Mesenchymal stem cell (in vitro differentiated cells and primary cell): ENCODE measurements at regions not wholly inside any gene's neighbourhood (a gene's known extent, or its start where the extent isn't known, plus 50 kb on each side); places are given as distances from the start of the nearest gene placed in this dataset.

Experiments
- DNase-seq: peaks from one replicate; pipeline ENCODE4 v3.0.0-alpha.2; 2013
- H2AFZ ChIP-seq: one replicate; pipeline ENCODE4 v1.6.1; 2013; ENCODE audit warnings: low read depth, mild to moderate bottlenecking, control low read depth, inconsistent platforms, low read length, moderate library complexity
- H2AK5ac ChIP-seq: 2 replicates; pipeline ENCODE4 v1.6.1; 2013; ENCODE audit warnings: low read length, moderate library complexity, mild to moderate bottlenecking, inconsistent platforms; ENCODE audit not compliant: severe bottlenecking
- H2BK120ac ChIP-seq: one replicate; pipeline ENCODE4 v1.6.1; 2013; ENCODE audit warnings: low read depth, mild to moderate bottlenecking, inconsistent platforms, low read length, moderate library complexity
- H2BK12ac ChIP-seq, 2 experiments: one replicate each; pipeline ENCODE4 v1.6.1; 2013; ENCODE audit warnings: inconsistent platforms in 2 of 2, low read length in 2 of 2, mild to moderate bottlenecking in 2 of 2, moderate library complexity in 2 of 2, control low read depth in 1 of 2
- H2BK15ac ChIP-seq: one replicate; pipeline ENCODE4 v1.6.1; 2013; ENCODE audit warnings: mild to moderate bottlenecking, low read depth, inconsistent platforms; ENCODE audit not compliant: poor library complexity, severe bottlenecking
- H2BK5ac ChIP-seq: 2 replicates; pipeline ENCODE4 v1.6.1; 2013; ENCODE audit warnings: low read depth, mild to moderate bottlenecking, low read length, control low read depth, inconsistent platforms; ENCODE audit not compliant: poor library complexity, severe bottlenecking
- H3K14ac ChIP-seq, 2 experiments: one replicate each; pipeline ENCODE4 v1.6.1; 2013; ENCODE audit warnings: inconsistent platforms in 2 of 2, low read length in 2 of 2, control low read depth in 1 of 2, mild to moderate bottlenecking in 1 of 2, moderate library complexity in 1 of 2
- H3K18ac ChIP-seq, 2 experiments: one replicate each; pipeline ENCODE4 v1.6.1; 2013; ENCODE audit warnings: inconsistent platforms in 2 of 2, low read length in 2 of 2, control low read depth in 1 of 2, low read depth in 1 of 2, mild to moderate bottlenecking in 1 of 2
- H3K23ac ChIP-seq, 2 experiments: one replicate each; pipeline ENCODE4 v1.6.1; 2013; ENCODE audit warnings: inconsistent platforms in 2 of 2, low read length in 2 of 2, mild to moderate bottlenecking in 2 of 2, moderate library complexity in 2 of 2, control low read depth in 1 of 2
- H3K27ac ChIP-seq: 2 replicates; pipeline ENCODE4 v1.5.1; 2013; ENCODE audit warnings: mild to moderate bottlenecking, moderate library complexity, low read length, control low read depth, inconsistent platforms; ENCODE audit not compliant: poor library complexity, severe bottlenecking
- H3K27me3 ChIP-seq, 2 experiments: 2 replicates each; pipeline versions ENCODE4 v1.6.1 to v1.7.0; 2013; ENCODE audit warnings: low read length in 2 of 2, mild to moderate bottlenecking in 2 of 2, moderate library complexity in 2 of 2, control low read depth in 1 of 2, inconsistent platforms in 1 of 2; ENCODE audit not compliant: control insufficient read depth in 1 of 2, insufficient read depth in 1 of 2
- H3K36me3 ChIP-seq, 2 experiments: 2 replicates each; pipeline versions ENCODE4 v1.6.1 to v1.7.0; 2013; ENCODE audit warnings: low read length in 2 of 2, control low read depth in 1 of 2, inconsistent platforms in 1 of 2, low read depth in 1 of 2, mild to moderate bottlenecking in 1 of 2; ENCODE audit not compliant: insufficient read depth in 2 of 2, control insufficient read depth in 1 of 2
- H3K4ac ChIP-seq, 2 experiments: one replicate each; pipeline ENCODE4 v1.6.1; 2013; ENCODE audit warnings: inconsistent platforms in 2 of 2, low read length in 2 of 2, mild to moderate bottlenecking in 2 of 2, moderate library complexity in 2 of 2, control low read depth in 1 of 2, low read depth in 1 of 2
- H3K4me1 ChIP-seq: 2 replicates; pipeline ENCODE4 v1.6.1; 2013; ENCODE audit warnings: low read depth, low read length, control low read depth; ENCODE audit not compliant: control insufficient read depth, insufficient read depth
- H3K4me2 ChIP-seq: 2 replicates; pipeline ENCODE4 v1.6.1; 2013; ENCODE audit warnings: low read length, mild to moderate bottlenecking, inconsistent platforms; ENCODE audit not compliant: poor library complexity, severe bottlenecking
- H3K4me3 ChIP-seq, 2 experiments: 2 replicates each; pipeline versions ENCODE4 v1.5.1 to v1.7.0; 2013; ENCODE audit warnings: low read length in 2 of 2, mild to moderate bottlenecking in 2 of 2, control low read depth in 1 of 2, low read depth in 1 of 2; ENCODE audit not compliant: insufficient read depth in 1 of 2
- H3K79me1 ChIP-seq: replicated peaks from 2 replicates; pipeline ENCODE4 v1.6.1; 2013; ENCODE audit warnings: mild to moderate bottlenecking, control low read depth, low read length, inconsistent platforms; ENCODE audit not compliant: poor library complexity, severe bottlenecking
- H3K9ac ChIP-seq: 2 replicates; pipeline ENCODE4 v1.7.0; 2013; ENCODE audit warnings: mild to moderate bottlenecking, low read length, moderate library complexity
- H3K9me3 ChIP-seq: 2 replicates; pipeline ENCODE4 v1.7.0; 2013; ENCODE audit warnings: mild to moderate bottlenecking, low read length; ENCODE audit not compliant: control insufficient read depth
- H4K8ac ChIP-seq: one replicate; pipeline ENCODE4 v1.6.1; 2013; ENCODE audit warnings: inconsistent platforms, mild to moderate bottlenecking, low read length, moderate library complexity
- H4K91ac ChIP-seq: one replicate; pipeline ENCODE4 v1.6.1; 2013; ENCODE audit warnings: mild to moderate bottlenecking, low read length, inconsistent platforms
- WGBS: methylation state at CpG from one replicate; pipeline ENCODE4 v1.1.7; 2013; ENCODE audit warnings: mixed read lengths; 5-methylcytosine and 5-hydroxymethylcytosine counted together

GRCh38 chr1:36582066-36582755 lies 99.5 kb upstream of the CSF3R start:
- WGBS: 79% methylated on average over 12 of the region's 12 CpGs
- no peak overlapping the region for H2BK12ac ChIP-seq
- no peak for DNase-seq
- H2AK5ac ChIP-seq: no peak overlapping the region
- H2BK15ac ChIP-seq: no peak overlapping the region
- H3K23ac ChIP-seq: no peak overlapping the region
- H3K18ac ChIP-seq: no peak overlapping the region
- no peak overlapping the region for H3K9ac ChIP-seq
- H3K14ac ChIP-seq: no peak overlapping the region
- no peak overlapping the region for H2BK5ac ChIP-seq
- no peaks in the 10 kb centered on the region for H3K9me3 ChIP-seq
- H4K8ac ChIP-seq: no peak overlapping the region
- no peak overlapping the region for H3K4me2 ChIP-seq
- H4K91ac ChIP-seq: no peak overlapping the region
- no peak overlapping the region for H3K27ac ChIP-seq
- H3K4me3 ChIP-seq: no peak overlapping the region
- H2BK120ac ChIP-seq: no peak overlapping the region
- peaks cover 20 to 81% of the 10 kb centered on the region in 2 experiments for H3K27me3 ChIP-seq
- no peaks in the 10 kb centered on the region for H3K36me3 ChIP-seq
- no peaks in the 10 kb centered on the region for H3K4me1 ChIP-seq
- no peaks in the 10 kb centered on the region for H3K79me1 ChIP-seq
- no peak overlapping the region for H2AFZ ChIP-seq
- no peak overlapping the region for H3K4ac ChIP-seq

- Histone ChIP-seq H4K91ac (no peak overlapping the region), H3K23ac (no peak overlapping the region), H3K79me1 (no peaks in the 10 kb centered on the region), H3K27me3 (peaks cover 15 to 80% of the 10 kb centered on the region in 2 experiments), H3K4me2 (no peak overlapping the region), H3K9me3 (no peaks in the 10 kb centered on the region), H3K18ac (no peak overlapping the region), H3K36me3 (no peaks in the 10 kb centered on the region), H2BK12ac (no peak overlapping the region), H3K14ac (peak overlapping the region in 1 of 2 experiments; percentile 66), H3K27ac (no peak overlapping the region), H4K8ac (no peak overlapping the region), H2AFZ (no peak overlapping the region), H3K9ac (no peak overlapping the region), H3K4me3 (no peak overlapping the region), H3K4ac (no peak overlapping the region), H2BK5ac (no peak overlapping the region), H3K4me1 (no peaks in the 10 kb centered on the region), H2BK15ac (no peak overlapping the region), H2BK120ac (no peak overlapping the region), H2AK5ac (no peak overlapping the region)
- no peak for DNase-seq
- 30% methylated on average over 5 of the region's 5 CpGs for WGBS
Observed at GRCh38 chr1:36580524-36580923, 97.8 kb upstream of the CSF3R start.

GRCh38 chr1:36579039-36579438 lies 96.3 kb upstream of the CSF3R start:
- H4K8ac ChIP-seq: no peak overlapping the region
- no peak for DNase-seq
- no peak overlapping the region for H2BK15ac ChIP-seq

DNA sequence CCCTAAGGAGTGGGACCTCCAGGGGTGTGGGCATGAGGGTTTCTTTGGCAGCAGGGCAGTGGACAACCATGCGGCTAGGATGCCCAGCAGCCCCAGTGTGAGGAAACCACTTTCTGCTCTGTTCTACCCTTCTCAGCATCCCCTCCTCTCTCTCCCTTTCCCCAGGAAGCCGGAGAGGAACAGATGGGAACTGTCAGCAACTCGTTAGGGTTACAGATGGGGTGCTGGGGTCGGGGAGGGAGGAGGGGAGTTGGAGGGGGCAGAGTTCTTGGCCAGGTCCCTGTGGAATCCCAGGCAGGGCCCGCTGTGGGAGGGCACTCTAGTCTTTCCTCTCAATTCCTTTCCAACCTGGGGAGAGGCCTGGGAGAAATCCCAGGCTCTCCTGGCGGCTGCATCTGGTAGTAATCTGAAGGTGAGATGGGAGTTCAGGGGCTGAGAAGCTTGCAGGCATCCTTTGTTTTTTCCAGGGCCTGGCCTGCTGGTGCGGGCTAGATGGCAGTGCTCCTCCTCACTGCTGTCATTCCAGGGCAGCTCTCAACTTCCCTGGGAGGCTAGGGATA lies 93.9 kb upstream of the CSF3R start:
- no peak overlapping the region for H3K18ac ChIP-seq
- H4K8ac ChIP-seq: no peak overlapping the region
- H4K91ac ChIP-seq: no peak overlapping the region
- H2AK5ac ChIP-seq: no peak overlapping the region
- WGBS: 44% methylated on average over 5 of the region's 7 CpGs
- DNase-seq: no peak
- no peak overlapping the region for H2BK120ac ChIP-seq
- H3K36me3 ChIP-seq: no peaks in the 10 kb centered on the region
- no peak overlapping the region for H2BK15ac ChIP-seq
- H3K4me3 ChIP-seq: no peak overlapping the region
- no peak overlapping the region for H2BK5ac ChIP-seq
- no peaks in the 10 kb centered on the region for H3K79me1 ChIP-seq
- peaks cover 21 to 80% of the 10 kb centered on the region in 2 experiments for H3K27me3 ChIP-seq
- no peak overlapping the region for H3K23ac ChIP-seq
- H3K4me2 ChIP-seq: no peak overlapping the region
- no peak overlapping the region for H3K9ac ChIP-seq
- no peak overlapping the region for H3K14ac ChIP-seq
- H3K9me3 ChIP-seq: no peaks in the 10 kb centered on the region
- no peaks in the 10 kb centered on the region for H3K4me1 ChIP-seq
- H3K27ac ChIP-seq: no peak overlapping the region
- no peak overlapping the region for H2BK12ac ChIP-seq
- no peak overlapping the region for H3K4ac ChIP-seq
- no peak overlapping the region for H2AFZ ChIP-seq

More at GRCh38 chr1:36579039-36579438, 96.3 kb upstream of the CSF3R start:
- Histone ChIP-seq H2AK5ac (no peak overlapping the region), H3K18ac (no peak overlapping the region), H3K9ac (no peak overlapping the region), H3K79me1 (no peaks in the 10 kb centered on the region), H2AFZ (no peak overlapping the region), H2BK5ac (no peak overlapping the region), H3K23ac (no peak overlapping the region), H4K91ac (no peak overlapping the region), H2BK12ac (no peak overlapping the region), H3K27me3 (peaks cover 18 to 80% of the 10 kb centered on the region in 2 experiments), H3K4me2 (no peak overlapping the region), H3K9me3 (no peaks in the 10 kb centered on the region), H3K14ac (no peak overlapping the region), H2BK120ac (no peak overlapping the region), H3K4ac (no peak overlapping the region), H3K4me3 (no peak overlapping the region), H3K4me1 (no peaks in the 10 kb centered on the region), H3K36me3 (no peaks in the 10 kb centered on the region), H3K27ac (no peak overlapping the region)
- WGBS: 61% methylated on average over 5 of the region's 8 CpGs
